Prostate gland (tissue), 2 donors: ENCODE measurements at regions not wholly inside any gene's neighbourhood (a gene's known extent, or its start where the extent isn't known, plus 50 kb on each side); places are given as distances from the start of the nearest gene placed in this dataset.

Source experiments
- CTCF ChIP-seq, 4 experiments: fragments of 200-600 bp in 2 of 4; fragments of 450-650 bp in 2 of 4; sonication (generic) in 2 of 4; IDR thresholded peaks; 1 replicate in 3 of 4; 2 replicates in 1 of 4; pipeline ENCODE4 v1.5.1; 2016 to 2019; ENCODE audit warnings: antibody characterized with exemption in 4 of 4, mild to moderate bottlenecking in 2 of 4, moderate library complexity in 2 of 4
- POLR2A ChIP-seq: fragments of 450-650 bp; IDR thresholded peaks from one replicate; pipeline ENCODE4 v1.6.1; 2016; ENCODE audit warnings: antibody characterized with exemption, mild to moderate bottlenecking
- POLR2AphosphoS5 ChIP-seq: sonication (generic); formaldehyde crosslinking; IDR thresholded peaks from one replicate; pipeline ENCODE4 v1.6.1; 2017; ENCODE audit warnings: antibody characterized with exemption

- TF ChIP-seq POLR2A (no peak), CTCF (IDR thresholded peaks at IDR 0.05) (no peak), POLR2AphosphoS5 (no peak)
Measured at GRCh38 chr5:167653645-167654106, 637.8 kb upstream of the WWC1 start.
